Activated T-cell treated with anti-CD3 and anti-CD28 coated beads, Interleukin-2, amount 50 U/mL, for 1 hour (primary cell): ENCODE measurements at regions not wholly inside any gene's neighbourhood (a gene's known extent, or its start where the extent isn't known, plus 50 kb on each side); places are given as distances from the start of the nearest gene placed in this dataset.

Source experiments
- DNase-seq: peaks from one replicate; pipeline ENCODE4 v3.0.0-alpha.2; 2020

DNA sequence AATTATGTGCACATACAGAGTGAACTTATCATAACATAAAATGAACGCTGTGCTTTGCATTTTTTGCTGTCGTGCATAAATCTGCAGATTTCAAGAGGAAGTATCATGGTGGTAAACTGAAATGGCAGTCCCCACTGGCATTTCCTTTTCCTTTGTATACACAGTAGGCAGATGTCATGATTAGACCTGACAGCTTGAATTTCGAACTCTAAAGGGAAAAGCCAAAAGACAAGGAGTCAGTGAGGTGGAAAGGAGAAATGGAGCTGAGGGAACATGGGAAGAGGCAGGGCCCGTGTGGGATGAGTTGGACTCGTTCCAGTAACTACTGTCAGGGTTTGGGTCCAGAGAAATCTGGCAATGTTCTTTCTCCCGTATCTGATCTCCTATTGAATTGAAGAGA lies 454.1 kb upstream of the SGCG start:
- no peak for DNase-seq

DNA sequence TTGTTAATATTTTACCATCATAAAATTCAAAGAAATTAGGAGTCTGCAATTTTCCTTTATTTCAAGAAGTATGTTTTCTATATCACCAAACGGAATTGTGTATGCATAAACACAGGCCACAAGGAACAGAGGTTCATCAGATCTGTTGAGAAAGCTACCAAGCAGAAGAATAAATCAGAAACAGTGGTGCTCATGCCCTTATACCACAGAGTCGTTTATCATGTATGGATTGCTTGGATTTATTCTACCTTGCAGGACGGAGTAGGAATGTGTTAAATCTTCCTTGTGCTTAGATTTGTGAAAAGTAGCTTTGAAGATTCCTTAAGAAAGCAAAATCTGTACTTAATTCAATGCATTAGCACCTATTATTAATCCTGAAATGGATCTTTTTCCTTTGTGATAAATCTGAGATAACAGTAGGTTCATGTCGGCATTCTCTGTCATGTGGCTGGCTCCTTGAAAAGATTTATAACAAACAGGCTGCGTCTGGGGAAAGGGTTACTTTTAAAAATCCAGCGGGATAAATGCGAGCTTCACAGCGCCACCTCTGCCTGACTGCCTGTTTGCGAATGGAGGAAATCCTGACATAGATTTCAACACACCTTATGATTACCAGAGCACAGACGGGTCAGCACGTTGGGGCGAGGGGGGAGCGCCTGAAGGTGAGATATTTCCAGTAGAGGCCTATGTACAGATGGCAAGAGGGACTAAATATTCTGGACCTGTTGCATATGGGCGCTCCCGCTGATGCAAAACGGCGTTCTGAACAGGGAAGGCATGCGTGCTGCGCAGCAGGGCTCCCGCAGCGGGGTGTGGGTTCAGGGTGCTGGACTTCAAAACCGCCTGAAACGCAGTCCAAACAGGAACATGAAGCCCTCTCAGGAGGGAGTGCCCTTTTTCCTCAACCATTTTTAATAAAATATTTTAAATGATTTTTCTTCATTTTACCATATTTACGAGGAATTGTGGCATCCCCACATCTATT lies 445.5 kb upstream of the SGCG start:
- DNase-seq = no peak

GRCh38 chr13:22736084-22736767 lies 444.6 kb upstream of the SGCG start:
- DNase-seq = no peak

DNA sequence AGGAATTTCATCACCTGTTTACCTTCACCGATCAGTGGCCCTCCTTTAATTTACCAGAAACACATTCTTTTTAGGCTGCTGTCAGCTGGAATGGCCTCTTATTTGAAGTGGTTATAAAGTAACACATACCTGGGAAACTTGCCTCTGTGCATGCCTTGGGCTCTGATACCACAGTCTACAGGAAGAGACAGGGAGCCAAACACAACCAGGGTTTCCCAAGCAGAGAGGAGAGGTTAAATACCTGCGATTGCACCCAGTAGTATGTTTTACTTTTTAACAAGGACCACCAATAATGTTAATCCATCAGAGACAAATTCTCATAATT lies 444.0 kb upstream of the SGCG start:
- no peak for DNase-seq

DNA sequence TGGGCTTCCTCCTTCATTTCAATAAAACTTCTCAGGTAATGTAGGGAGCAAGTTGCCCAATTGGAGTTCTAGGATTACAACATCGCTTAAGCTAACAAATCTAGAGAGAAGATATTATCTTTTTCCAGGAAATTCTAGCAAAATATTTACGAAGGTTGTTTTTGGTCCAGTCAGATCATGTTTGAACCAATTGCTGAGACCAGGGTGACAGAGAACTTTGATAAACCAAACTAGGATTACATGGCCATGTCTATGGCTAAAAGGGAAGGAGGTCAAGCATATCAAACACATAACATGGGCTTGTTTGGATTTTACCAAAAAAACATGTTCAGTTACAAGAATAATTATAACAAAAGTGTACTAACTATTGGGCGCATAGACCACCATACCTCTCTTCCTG lies 442.4 kb upstream of the SGCG start:
- DNase-seq = no peak

DNA sequence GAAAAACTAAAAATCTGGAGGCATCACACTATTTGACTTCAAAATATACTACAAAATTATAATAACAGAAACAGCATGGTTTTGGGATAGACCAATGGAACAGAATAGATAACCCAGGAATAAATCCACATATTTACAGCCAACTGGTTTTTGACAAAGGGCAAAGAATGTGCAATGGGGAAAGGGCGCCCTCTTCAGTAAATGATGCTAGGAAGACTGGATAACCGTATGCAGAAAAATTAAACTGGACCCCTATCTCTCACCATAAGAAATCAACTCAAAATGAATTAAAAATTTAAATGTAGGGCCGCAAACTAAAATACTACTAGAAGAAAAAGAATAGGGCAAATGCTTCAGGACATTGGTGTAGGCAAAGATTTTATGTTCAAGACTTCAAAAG lies 440.5 kb upstream of the SGCG start:
- no peak for DNase-seq

- no peak for DNase-seq
These were observed 435.9 kb upstream of the SGCG start for GRCh38 chr13:22744688-22745452.

GRCh38 chr13:22748866-22749577 lies 431.8 kb upstream of the SGCG start:
- no peak for DNase-seq

DNA sequence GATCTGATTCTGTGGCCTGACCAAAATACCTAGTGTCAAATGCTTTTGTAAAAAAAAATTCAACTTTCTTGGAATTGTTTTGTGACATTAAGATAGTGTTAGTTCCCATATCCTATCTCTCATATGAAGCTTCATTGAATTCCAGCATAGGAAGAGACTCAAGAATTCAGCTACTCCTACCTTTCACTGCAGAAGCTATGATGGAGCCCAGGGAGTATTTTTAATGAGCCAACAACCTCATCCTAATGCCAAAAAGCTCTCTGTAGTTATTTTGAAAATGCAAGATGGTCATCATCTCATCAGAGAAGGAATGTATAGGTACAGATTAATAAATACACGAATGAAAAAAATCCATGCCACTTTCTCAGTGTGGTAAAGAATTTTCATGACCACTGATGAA lies 431.2 kb upstream of the SGCG start:
- DNase-seq = no peak

DNA sequence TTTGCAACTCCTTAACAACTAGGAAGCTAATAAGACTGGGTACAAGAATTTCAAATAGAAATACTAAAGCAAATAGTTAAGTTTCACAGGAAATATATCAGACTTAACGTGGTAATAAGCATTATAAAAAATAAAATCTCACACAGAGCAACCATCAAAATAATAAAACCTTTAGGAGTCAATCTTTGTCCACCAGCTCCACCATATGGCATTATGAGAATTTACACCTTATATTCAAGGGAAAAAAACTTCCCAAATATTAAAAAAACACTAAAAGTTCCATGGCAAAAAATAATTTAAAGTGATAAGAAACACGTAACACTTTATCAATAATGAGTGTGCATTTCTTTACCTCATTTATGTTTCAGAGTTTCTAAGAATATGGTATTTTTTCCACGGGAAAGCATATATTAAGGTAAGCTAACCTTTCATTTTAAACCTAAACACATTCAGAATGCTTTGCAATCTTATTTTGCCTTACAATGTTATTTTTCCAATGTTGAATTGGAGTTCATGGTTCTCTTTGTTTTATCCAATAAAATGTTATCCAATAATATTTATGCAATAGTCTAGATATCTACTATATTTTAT lies 423.2 kb upstream of the SGCG start:
- no peak for DNase-seq

GRCh38 chr13:22758245-22758644 lies 422.5 kb upstream of the SGCG start:
- no peak for DNase-seq

GRCh38 chr13:22761709-22762108 lies 419.1 kb upstream of the SGCG start:
- DNase-seq = no peak

GRCh38 chr13:22765547-22765946 lies 415.2 kb upstream of the SGCG start:
- DNase-seq = no peak

- no peak for DNase-seq
These were observed 409.9 kb upstream of the SGCG start for GRCh38 chr13:22770891-22771290.

DNA sequence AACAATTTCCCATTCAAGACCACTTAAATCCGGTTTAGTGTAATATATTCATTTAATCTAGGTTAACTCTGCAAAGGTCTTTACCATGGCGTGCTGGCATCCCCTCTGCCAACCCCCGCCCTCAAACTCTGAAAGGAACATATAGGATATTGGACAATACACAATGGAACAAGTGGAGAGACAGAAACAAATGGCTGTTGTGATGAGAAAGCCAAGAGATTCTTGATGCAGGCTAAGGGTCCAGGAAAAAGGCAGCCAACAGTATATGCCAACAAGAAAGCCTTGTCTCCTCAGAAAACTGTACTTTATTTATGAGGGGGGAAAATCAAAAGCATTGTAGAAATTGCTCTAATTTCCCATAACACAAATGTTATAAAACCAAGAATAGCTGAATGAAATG lies 407.3 kb upstream of the SGCG start:
- DNase-seq = no peak

DNA sequence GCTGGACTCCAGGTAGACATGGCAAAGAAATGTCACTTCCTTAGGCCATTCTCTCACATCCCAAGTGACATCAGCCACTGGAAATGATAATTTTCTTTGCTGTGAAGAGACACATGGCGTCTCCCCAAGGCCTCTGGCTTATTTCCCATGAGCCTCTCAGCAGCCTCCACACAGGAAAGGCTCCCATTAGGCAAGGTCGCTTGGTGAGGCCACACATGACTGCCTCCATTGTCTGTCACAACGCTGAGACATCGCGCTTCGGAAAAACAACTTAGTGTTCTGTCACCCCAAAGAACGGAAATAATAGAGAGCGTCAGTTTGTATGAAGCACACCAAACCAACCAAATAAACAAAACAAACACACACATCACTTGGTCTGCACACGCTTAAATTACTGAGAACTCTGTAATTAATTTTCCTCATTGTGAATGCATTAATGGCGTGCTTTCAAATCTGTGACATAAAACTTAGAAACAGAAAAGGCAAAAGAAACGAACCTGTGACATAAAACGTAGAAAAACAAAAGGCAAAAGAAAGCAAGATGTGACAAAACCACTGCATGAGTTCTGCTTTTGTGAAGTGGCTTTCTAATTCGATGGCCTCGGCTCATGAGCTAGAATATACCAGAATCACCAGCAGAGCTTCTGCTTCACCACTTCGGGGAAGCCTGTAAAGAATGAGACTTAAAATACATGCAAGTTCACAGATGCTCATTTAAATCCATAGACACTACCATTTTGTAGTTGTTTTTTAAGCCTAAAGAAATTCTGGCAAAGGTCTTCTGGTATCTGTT lies 404.2 kb upstream of the SGCG start:
- no peak for DNase-seq

DNA sequence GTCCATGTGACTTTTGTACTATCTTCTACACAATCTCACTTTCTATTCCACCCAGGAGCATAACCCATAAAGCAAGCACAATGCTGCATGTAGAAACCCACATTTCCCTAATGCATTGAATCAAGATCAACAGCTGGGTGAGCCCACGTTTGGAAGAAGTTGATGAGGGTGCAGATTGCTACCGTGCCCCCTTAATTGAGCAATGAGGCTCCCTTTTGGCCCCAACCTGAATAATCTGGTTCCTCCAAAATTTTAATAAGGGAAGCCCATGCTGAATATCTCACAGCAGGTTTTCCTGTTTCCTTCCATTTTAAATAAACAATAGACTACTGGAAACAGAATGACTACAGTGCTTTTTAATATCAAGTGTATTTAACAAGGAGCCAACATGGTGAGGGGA lies 403.6 kb upstream of the SGCG start:
- DNase-seq = no peak

DNA sequence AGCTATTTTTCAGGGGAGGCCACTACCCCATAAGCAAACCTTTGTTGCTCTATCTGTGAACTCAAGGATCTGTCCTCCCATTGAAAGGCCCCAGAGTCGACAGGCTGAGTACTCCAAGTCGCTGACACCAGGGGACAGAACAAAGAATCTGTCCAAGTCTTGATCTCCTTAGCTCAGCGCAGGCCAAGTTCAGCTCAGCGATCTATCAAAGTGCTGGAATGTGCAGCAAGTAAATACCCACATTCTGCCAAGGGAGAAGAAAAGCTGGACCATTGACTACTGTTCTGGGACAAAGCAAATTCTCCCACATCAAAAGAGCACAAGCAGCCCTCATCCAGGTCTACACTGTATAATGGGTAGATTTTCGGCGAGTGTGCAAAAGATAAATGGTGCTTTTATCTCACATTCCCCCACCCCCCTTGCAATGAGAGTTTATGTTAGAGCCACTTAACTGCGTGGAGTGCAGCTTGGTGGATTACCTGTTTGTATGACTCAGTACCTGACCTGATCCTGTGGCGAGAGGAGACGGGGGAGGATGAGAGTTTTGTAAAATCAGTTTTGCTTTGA lies 391.7 kb upstream of the SGCG start:
- DNase-seq = no peak

- DNase-seq = no peak
These were observed 390.9 kb upstream of the SGCG start for GRCh38 chr13:22789916-22790315.

DNA sequence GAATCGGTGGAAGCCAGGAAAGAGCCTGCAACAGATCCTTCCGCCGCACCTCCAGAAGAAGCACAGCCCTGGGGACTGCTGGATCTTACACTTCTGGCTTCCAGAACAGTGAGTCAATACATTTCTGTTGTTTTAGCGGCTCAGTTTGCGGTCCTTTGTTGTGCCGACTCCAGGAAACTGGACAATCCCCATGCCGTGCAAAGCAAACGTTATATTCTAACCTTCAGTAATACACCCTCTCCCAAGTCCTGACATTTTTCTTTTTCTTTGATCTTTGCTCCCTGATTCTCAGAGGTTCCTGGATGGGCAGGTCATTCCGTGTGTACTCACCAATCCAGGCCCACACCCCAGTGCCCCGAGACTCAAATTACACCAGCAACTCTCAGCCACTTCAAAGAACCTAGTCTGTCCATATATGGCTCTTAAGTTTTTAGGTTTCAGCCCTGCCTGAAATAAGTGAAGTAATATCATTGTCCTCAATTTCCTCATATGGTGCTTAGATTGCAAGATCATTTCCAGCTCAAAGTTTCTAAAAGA lies 387.1 kb upstream of the SGCG start:
- no peak for DNase-seq
